ENCODE measurements at regions not wholly inside any gene's neighbourhood (a gene's known extent, or its start where the extent isn't known, plus 50 kb on each side); places are given as distances from the start of the nearest gene placed in this dataset.
A peak's percentile ranks its signal among the peaks of the same experiment; 100 is the strongest.
"Not testable (repeated sequence)": the region's sequence is repeated elsewhere in the genome, so short reads cannot be mapped to it uniquely, and the experiment has no call there.

DNA sequence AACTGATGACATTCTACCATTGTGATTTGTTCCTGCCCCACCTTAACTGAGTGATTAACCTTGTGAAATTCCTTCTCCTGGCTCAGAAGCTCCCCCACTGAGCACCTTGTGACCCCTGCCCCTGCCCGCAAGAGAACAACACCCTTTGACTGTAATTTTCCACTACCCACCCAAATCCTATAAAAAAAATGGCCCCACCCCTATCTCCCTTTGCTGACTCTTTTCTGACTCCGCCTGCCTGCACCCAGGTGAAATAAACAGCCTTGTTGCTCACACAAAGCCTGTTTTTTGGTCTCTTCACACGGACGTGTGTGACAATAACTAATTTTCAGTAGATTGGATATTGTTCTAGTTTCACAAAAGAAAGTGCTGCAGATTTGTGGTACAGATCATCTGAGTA is 492.2 kb downstream of the RAPGEF2 start:
- DNase-seq (ENCODE audit: extremely low read depth in 1 of 11, low read depth in 9 of 11, low spot score in 4 of 11) = not testable (repeated sequence)

DNA sequence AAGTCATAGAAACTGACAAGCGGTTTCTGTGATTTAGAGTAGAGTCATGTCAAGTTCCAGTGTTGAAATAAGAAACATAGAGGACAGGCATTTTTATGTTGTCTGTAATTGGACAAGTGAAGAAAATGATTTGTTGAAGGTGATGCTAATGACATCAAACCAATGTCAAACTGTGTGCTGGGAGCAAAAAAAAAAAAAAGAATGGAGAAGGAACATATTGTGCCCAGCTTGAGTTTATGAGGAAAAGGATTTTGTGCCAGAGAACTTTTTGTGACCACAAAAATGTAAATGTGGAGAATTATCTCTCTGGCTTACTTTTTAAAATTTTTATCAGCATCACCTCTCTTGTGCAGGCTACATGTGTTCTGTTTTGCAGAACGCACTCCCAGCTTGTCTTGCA is 495.7 kb downstream of the RAPGEF2 start:
- DNase-seq (ENCODE audit: extremely low read depth in 1 of 11, low read depth in 9 of 11, low spot score in 4 of 11) = no peak

DNA sequence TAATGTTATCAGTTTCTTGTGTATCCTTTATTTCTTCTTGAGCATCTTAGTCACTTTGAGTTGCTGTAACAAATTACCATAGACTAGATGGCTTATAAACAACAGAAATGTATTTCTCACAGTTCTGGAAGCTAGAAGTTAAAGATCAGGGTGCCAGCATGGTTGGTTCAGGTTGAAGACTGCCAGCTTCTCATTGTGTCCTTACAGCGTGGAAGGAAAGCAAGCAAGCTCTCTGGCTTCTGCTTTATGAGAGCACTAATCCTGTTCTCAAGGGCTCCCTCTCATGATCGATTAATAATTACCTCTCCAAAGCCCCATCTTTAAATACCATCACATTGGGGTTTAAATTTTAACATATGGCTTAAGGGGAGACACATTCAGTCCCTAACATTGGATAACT is 497.2 kb downstream of the RAPGEF2 start:
- DNase-seq (ENCODE audit: extremely low read depth in 1 of 11, low read depth in 9 of 11, low spot score in 4 of 11) = peak in 2 of 11 donors; percentile 16 to 18

DNA sequence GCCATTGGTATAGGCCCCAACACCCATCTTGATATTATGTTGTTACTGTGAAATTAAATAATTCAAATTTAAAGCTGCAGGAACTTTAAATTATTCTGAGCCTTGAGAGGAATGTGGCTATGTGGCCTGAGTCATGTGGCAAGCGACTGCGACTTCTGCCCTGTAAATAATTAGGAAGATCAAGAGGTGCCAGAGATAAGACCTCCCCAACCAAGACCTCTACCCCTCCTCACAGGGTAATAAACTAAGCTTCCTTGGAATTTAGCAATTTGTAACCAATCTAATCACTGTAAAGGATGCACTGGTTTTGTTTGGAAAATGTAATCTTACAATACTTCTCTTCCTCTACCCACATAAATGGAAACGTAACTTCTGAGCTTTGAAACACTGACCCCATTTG is 501.9 kb downstream of the RAPGEF2 start:
- no peak for DNase-seq (ENCODE audit: extremely low read depth in 1 of 11, low read depth in 9 of 11, low spot score in 4 of 11)

DNA sequence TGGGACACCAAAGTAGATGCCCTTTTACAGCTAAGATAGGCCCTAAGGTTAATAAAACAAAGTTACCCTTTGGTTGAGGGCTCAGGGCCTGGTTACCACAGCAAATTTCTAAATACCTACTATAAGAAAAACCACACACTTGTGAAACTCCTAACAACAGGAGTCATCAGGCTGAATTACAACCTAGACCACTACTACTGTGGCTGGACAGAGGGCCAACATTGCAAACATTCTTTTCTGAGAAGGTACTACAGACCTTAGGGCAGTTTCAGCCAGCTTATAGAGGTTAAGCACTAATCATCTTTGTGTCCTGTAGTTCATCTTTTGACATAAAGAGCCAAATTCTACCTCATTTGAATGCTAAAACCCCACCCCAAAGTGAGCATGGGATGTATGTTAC is 504.0 kb downstream of the RAPGEF2 start:
- no peak for DNase-seq (ENCODE audit: extremely low read depth in 1 of 11, low read depth in 9 of 11, low spot score in 4 of 11)

DNA sequence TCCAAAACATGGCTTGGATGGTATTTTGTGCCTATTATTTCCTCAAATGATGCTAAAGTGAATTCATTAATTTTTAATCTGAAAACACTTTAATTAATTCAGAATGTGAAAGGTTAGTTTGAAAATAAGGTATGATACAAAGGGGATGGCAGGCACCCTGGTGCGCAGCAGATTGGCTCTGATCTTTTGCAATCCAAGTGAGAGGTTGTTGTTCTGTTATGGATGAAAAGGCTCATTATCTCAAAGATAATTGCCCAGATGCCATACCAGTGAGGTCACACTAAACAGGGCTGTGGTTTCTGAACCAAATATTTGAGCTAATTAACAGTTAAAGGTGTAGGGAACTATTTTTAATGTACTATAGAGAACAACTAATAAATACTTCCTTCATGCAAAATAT is 504.9 kb downstream of the RAPGEF2 start:
- DNase-seq (ENCODE audit: extremely low read depth in 1 of 11, low read depth in 9 of 11, low spot score in 4 of 11) = no peak

DNA sequence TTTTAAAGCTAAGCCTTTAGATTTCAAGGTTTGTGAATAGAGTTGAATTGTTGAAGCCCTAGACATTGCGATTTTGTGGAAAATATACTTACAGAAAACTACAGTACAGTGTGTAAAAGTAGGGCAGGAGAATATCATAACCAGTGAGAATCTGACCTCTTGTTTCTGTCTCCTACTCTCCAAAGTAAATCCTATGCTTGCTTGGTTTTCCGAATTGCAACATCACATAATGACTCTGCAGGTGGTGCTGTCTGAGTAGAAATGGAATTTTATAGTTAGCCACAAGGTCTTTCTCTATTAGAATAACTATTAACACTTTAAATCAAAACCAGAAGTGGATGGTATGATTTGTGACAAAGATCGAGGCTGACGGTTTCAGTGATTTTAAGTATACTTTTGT is 505.6 kb downstream of the RAPGEF2 start:
- DNase-seq (ENCODE audit: extremely low read depth in 1 of 11, low read depth in 9 of 11, low spot score in 4 of 11) = no peak

DNA sequence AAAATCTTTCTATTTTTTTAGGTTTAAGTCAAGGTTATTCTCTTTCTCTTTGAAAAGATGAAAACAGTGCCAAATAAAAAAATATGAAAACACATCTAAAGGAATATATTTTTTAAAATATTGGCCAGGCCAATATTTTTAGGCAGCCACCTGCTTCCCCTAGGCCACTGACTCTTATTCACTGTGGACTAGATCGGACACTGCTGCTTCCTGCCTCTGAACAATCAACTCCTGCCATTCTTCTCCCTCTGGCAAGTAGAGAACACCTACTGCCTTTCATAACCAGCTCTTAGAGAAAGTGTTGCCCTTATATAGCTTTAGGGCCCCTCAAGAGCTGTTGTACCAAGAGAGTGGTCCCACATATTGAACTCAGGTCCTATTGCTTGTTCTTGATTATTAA is 529.2 kb downstream of the RAPGEF2 start:
- no peak for DNase-seq (ENCODE audit: extremely low read depth in 1 of 11, low read depth in 9 of 11, low spot score in 4 of 11)

DNA sequence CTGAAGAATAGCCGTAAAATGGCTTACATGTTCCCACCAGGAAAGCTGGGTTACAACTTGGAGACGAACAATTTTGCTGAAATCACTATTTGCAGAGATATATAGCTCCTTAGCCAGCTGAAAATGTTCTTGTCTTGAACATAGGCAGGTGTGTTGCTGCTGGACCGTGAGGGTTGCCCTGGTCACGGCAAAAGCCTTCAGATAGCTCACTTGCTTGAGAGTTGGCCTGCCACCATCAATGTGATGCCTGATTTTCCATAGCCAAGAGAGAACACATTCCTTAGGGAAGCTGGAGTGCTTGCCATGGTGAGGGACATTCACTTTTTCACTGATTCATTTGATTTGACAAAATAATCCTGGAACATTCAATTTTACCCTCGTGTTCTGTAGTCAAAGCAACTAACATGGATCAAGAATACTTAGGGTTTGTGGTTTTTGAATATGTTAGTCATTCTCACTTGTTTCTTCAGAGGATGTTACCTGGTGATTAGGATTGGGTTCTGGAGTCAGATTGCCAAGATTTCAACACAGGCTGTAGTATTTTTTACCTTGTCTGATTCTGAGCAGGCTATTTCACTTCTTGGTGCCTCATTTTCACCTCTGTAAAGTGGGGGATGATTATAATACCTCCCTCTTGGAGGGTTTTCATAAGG is 536.9 kb downstream of the RAPGEF2 start:
- no peak for DNase-seq (ENCODE audit: extremely low read depth in 1 of 11, low read depth in 9 of 11, low spot score in 4 of 11)

DNA sequence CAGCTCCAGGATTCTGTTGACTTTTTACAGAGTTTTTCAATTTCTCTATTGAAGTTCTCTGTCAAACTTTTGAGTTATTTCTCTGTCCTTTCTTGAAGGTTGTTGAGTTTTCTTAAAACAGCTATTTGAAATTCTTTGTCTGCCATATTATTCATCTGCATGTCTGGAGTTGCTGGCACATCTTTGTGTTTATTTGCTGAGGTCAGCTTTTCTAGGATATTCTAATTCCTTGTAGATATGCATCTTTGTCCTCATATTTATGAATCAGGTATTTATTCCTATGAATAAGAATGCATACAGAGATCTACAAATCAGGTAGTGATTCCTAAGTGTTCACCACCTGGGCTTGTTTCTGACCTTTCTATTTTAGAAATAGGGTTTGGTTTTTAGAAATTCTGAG is 546.4 kb downstream of the RAPGEF2 start:
- DNase-seq (ENCODE audit: extremely low read depth in 1 of 11, low read depth in 9 of 11, low spot score in 4 of 11) = no peak

DNA sequence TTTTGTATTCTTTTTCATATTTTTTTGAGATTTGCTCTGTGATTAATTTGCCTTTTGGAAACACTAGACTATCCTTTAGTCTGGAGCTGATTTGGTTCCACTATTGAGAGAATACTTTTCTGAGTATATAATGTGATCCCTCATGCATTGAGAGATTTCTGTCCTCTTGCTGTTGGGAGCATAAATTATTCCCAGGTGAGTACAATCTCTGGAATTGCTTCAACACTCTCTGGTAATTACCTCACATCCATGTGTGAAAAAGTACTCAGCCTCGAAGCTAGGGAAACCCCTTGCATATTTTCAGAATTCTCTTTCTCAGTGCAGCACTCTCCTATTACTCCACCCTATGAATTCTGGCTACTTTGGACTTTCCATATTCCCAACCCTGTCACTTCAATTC is 550.0 kb downstream of the RAPGEF2 start:
- no peak for DNase-seq (ENCODE audit: extremely low read depth in 1 of 11, low read depth in 9 of 11, low spot score in 4 of 11)

DNA sequence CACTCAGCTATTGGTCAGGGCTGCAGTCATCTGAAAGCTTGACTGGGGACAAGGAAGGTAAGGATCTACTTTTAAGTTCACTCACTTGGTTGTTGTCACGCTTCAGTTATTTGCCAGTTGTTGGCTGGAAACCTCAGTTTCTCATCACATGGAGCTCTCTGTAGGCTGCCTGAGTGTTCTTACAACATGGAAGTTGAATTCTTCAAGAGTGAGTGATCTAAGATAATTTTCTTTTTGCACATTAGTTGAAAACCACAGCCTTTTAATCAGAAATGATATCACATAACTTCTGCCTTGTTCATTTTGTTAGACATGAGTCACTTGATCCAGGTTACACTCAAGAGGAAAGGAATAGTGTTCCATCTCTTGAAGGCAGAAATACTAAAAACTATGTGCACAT is 552.7 kb downstream of the RAPGEF2 start:
- DNase-seq (ENCODE audit: extremely low read depth in 1 of 11, low read depth in 9 of 11, low spot score in 4 of 11) = no peak

DNA sequence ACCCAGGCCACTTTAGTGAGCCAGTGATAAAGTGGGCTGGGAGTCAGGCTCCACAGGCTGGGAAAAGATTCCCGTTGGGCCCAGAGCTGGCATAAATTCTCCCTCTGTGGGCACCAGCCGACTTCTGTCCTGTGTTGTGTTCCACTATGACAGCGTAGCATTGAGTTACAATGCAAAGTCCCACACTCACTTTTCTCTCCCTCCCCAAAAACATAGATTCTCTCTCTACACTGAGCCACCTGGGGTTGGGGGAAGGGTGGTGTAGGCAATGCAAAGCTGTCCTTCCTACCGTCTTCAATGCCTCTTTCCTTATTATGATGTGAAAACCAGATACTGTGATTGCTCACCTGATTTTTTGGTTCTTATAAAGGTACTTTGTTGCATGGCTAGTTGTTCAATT is 566.2 kb downstream of the RAPGEF2 start:
- DNase-seq (ENCODE audit: extremely low read depth in 1 of 11, low read depth in 9 of 11, low spot score in 4 of 11) = no peak

DNA sequence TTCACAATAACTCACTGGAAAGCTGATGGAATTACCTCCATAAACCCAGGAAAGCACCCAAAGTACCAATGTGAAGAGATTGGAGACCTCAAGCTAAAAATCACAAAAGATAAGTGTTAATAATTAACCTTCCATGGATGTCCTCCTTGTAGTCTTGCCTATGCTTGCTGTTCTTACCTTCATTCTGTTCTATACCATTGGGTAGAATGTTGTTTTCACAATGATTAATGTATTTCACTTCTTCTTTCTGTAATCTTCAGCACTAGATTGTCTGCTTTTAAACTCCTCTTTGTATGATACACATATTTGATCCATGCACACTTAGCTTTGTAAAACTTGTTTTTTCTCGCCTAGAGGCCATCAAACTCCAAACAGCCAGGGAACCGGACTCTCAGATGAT is 570.3 kb downstream of the RAPGEF2 start:
- no peak for DNase-seq (ENCODE audit: extremely low read depth in 1 of 11, low read depth in 9 of 11, low spot score in 4 of 11)

DNA sequence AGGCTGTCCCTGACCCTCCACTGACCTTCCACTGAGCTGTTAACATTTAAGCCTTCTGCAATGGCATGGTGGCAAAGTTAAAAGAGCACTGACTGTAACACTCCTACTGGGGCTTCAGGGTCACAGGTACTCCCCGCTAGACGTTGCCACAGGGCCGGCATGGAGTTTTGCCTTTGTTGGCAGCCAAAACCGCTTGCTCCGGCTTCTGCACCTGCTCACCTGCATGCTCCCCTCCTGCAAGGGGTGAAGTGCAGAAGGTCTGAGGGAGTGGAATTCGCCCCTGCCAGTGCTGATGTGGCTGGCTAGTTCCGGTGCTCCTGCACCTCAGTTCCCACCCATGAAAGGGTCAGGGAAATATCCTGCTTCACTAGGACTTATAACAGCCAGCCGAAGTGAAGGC is 571.4 kb downstream of the RAPGEF2 start:
- no peak for DNase-seq (ENCODE audit: extremely low read depth in 1 of 11, low read depth in 9 of 11, low spot score in 4 of 11)

DNA sequence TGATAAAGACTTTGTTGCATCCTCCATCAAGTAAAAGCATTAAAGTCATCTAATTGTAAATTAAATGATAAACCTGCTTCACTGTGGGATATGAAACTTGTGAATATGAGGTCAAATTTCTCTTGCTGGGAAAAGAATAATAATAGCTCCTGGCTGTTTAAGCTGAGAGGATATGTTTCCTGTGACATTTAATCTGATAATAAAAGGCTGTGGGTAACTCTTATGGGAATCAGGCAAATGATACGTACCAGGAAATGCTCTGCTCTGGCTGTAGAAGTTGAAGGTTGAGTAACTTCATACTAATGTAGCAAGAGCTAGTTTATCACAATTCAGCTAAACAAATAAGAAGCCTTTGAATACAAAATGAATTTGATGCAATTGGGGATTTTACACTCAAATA is 574.6 kb downstream of the RAPGEF2 start:
- no peak for DNase-seq (ENCODE audit: extremely low read depth in 1 of 11, low read depth in 9 of 11, low spot score in 4 of 11)

DNA sequence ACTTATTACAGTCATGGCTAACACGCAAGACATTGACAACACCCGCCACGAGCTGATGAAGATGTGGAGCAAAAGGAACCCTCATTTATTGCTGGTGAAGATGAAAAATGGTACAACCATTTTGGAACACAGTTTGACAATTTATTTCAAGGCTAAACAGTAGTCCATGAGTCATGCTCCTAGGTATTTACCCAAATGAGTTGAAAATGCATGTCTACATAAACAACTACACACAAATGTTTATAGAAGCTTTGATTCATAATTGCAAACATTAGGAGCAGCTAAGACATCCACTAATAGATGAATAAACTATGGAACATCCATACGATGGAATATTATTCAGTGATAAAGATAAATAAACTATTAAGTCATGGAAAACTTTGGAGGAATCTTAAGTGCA is 580.1 kb downstream of the RAPGEF2 start:
- DNase-seq (ENCODE audit: extremely low read depth in 1 of 11, low read depth in 9 of 11, low spot score in 4 of 11) = no peak

DNA sequence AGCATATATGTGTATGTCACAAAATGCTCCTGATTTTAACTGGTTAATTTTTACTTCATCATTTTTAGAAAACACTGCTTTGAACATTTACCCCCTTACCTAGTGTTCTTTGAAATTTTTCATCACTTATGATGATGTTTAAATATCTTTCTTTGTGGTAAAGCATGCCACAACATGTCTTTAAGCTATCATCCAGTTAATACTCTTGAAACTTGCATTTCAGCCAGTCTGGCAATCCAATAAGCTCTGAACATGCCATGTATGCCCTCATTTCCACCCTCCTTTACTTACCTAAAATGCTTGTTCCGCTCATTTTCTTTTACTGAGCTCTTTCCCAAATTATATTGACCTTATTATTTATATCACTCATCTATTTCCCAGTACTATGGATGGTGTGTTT is 581.2 kb downstream of the RAPGEF2 start:
- DNase-seq (ENCODE audit: extremely low read depth in 1 of 11, low read depth in 9 of 11, low spot score in 4 of 11) = no peak

DNA sequence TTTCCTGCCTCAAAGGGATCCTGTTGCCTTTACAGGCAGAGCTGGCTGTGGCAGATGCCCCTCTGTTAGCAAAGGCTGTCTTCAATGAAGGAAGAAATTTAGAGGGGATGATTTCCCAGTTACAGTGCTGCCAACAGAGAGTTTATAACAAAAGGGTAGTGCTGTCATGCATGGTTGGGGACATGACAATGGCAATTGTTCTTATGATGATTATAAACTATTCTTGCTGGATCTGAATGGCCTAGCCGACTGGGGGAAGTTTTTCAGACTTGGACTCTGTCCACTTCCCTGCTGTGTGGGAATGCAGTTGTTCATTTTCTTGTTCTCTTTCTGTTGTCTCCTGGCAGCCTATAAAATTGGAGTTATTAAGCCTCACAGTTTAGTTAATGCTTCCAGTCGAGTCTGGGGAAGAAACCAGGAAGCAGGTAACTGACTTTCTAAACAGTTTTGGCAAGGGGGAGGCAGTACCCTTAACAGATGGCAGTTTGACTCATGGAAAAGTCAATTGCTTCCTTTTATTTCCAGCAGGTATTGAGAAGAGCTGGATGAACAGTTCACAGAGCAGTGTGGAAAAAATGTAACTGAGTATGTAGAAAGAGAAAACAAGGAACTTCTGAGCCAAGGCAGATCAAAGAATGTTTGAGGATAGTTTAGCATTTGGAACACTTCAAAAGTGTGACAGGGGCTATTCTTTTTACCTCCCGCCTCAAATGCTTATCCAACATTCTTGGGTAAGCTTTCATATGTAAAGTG is 582.6 kb downstream of the RAPGEF2 start:
- DNase-seq (ENCODE audit: extremely low read depth in 1 of 11, low read depth in 9 of 11, low spot score in 4 of 11) = peak in 1 of 11 donors; percentile 2

DNA sequence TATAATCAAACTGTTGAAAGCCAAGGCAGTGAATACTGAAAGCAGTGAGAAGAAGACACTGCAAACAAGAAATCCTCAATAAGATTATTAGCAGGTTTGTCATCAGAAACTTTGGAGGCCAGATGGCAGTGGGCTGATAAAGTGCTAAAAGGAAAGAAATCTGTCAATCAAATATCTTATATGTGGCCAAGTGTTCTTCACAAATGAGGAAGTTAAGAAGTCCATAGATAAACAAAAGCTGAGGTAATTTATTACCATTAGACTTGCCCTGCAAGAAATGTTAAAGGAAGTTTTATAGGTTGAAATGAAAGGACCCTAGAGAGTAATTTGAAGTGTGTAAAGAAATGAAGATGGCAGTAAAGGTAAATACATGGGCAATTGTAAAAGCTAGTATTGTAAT is 586.6 kb downstream of the RAPGEF2 start:
- no peak for DNase-seq (ENCODE audit: extremely low read depth in 1 of 11, low read depth in 9 of 11, low spot score in 4 of 11)
